ENCODE measurements at regions not wholly inside any gene's neighbourhood (a gene's known extent, or its start where the extent isn't known, plus 50 kb on each side); places are given as distances from the start of the nearest gene placed in this dataset.

- no peak for DNase-seq (ENCODE audit: low spot score)
These were observed 186.8 kb upstream of the RGS18 start for GRCh38 chr1:191971447-191971846.

- DNase-seq (ENCODE audit: low spot score): no peak
These were observed 184.3 kb upstream of the RGS18 start for GRCh38 chr1:191974004-191974403.

GRCh38 chr1:191977874-191978506, 180.3 kb upstream of the RGS18 start:
- no peak for DNase-seq (ENCODE audit: low spot score)

GRCh38 chr1:191984856-191985255, 173.4 kb upstream of the RGS18 start:
- no peak for DNase-seq (ENCODE audit: low spot score)

- no peak for DNase-seq (ENCODE audit: low spot score)
These were observed 166.1 kb upstream of the RGS18 start for GRCh38 chr1:191992118-191992517.

GRCh38 chr1:191993549-191993948, 164.7 kb upstream of the RGS18 start:
- DNase-seq (ENCODE audit: low spot score): no peak

- no peak for DNase-seq (ENCODE audit: low spot score)
These were observed 156.2 kb upstream of the RGS18 start for GRCh38 chr1:192002063-192002462.

GRCh38 chr1:192003295-192004077, 154.8 kb upstream of the RGS18 start:
- peak; percentile 4 for DNase-seq (ENCODE audit: low spot score)

GRCh38 chr1:192005976-192006375, 152.3 kb upstream of the RGS18 start:
- DNase-seq (ENCODE audit: low spot score): no peak

- DNase-seq (ENCODE audit: low spot score): no peak
These were observed 149.9 kb upstream of the RGS18 start for GRCh38 chr1:192008281-192008825.

- DNase-seq (ENCODE audit: low spot score): no peak
These were observed 147.9 kb upstream of the RGS18 start for GRCh38 chr1:192010406-192010805.

GRCh38 chr1:192011525-192011924, 146.7 kb upstream of the RGS18 start:
- DNase-seq (ENCODE audit: low spot score): no peak

- no peak for DNase-seq (ENCODE audit: low spot score)
These were observed 135.4 kb upstream of the RGS18 start for GRCh38 chr1:192022827-192023226.

- DNase-seq (ENCODE audit: low spot score): no peak
These were observed 133.4 kb upstream of the RGS18 start for GRCh38 chr1:192024881-192025280.

- no peak for DNase-seq (ENCODE audit: low spot score)
These were observed 119.7 kb upstream of the RGS18 start for GRCh38 chr1:192038567-192038966.

GRCh38 chr1:192045131-192045530, 113.1 kb upstream of the RGS18 start:
- DNase-seq (ENCODE audit: low spot score): no peak

GRCh38 chr1:192053531-192053971, 104.7 kb upstream of the RGS18 start:
- no peak for DNase-seq (ENCODE audit: low spot score)

- no peak for DNase-seq (ENCODE audit: low spot score)
These were observed 100.5 kb upstream of the RGS18 start for GRCh38 chr1:192057766-192058165.

- no peak for DNase-seq (ENCODE audit: low spot score)
These were observed 98.9 kb upstream of the RGS18 start for GRCh38 chr1:192059407-192059806.

- no peak for DNase-seq (ENCODE audit: low spot score)
These were observed 96.7 kb upstream of the RGS18 start for GRCh38 chr1:192061556-192061955.

GRCh38 chr1:192065087-192065486, 93.2 kb upstream of the RGS18 start:
- no peak for DNase-seq (ENCODE audit: low spot score)

- no peak for DNase-seq (ENCODE audit: low spot score)
These were observed 92.1 kb upstream of the RGS18 start for GRCh38 chr1:192066202-192066601.

GRCh38 chr1:192067360-192067759, 90.9 kb upstream of the RGS18 start:
- no peak for DNase-seq (ENCODE audit: low spot score)

Measured in SK-N-DZ (cell line).